ENCODE measurements at regions not wholly inside any gene's neighbourhood (a gene's known extent, or its start where the extent isn't known, plus 50 kb on each side); places are given as distances from the start of the nearest gene placed in this dataset.

- TF ChIP-seq, protein P1, sequence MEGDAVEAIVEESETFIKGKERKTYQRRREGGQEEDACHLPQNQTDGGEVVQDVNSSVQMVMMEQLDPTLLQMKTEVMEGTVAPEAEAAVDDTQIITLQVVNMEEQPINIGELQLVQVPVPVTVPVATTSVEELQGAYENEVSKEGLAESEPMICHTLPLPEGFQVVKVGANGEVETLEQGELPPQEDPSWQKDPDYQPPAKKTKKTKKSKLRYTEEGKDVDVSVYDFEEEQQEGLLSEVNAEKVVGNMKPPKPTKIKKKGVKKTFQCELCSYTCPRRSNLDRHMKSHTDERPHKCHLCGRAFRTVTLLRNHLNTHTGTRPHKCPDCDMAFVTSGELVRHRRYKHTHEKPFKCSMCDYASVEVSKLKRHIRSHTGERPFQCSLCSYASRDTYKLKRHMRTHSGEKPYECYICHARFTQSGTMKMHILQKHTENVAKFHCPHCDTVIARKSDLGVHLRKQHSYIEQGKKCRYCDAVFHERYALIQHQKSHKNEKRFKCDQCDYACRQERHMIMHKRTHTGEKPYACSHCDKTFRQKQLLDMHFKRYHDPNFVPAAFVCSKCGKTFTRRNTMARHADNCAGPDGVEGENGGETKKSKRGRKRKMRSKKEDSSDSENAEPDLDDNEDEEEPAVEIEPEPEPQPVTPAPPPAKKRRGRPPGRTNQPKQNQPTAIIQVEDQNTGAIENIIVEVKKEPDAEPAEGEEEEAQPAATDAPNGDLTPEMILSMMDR (IDR thresholded peaks at IDR 0.05) = no peak
- TF ChIP-seq EZH2 (IDR thresholded peaks at IDR 0.05; ENCODE audit: borderline replicate concordance, insufficient read depth, low read depth, low read length, poor library complexity, severe bottlenecking) = no peak
Observed at GRCh38 chr4:38442073-38442788, 221.8 kb upstream of the KLF3 start.

Data from B cell (primary cell).